Activated CD8-positive, alpha-beta T cell treated with anti-CD3 and anti-CD28 coated beads for 36 hours (primary cell): ENCODE measurements at regions not wholly inside any gene's neighbourhood (a gene's known extent, or its start where the extent isn't known, plus 50 kb on each side); places are given as distances from the start of the nearest gene placed in this dataset.

Experiments used
- ATAC-seq: fragments of 200-7000 bp; cut with Tn5 transposase; one replicate; pipeline ENCODE4 v1.10.0; 2021; ENCODE audit warnings: mild to moderate bottlenecking, moderate library complexity
- CTCF ChIA-PET: fragments of 350-600 bp; sonication (Branson Sonifier 250); formaldehyde crosslinking; loops from one replicate; lab custom pipeline; 2021; ENCODE audit warnings: antibody characterized with exemption; lab: Charles Lee
- POLR2A ChIA-PET: fragments of 350-600 bp; sonication (Branson Sonifier 250); formaldehyde crosslinking; loops from one replicate; lab custom pipeline; 2021; ENCODE audit warnings: antibody characterized with exemption; lab: Charles Lee
- DNase-seq: peaks from one replicate; pipeline ENCODE4 v3.0.0-alpha.2; 2020
- H3K27ac Mint-ChIP-seq: one replicate; pipeline ENCODE4 v1.8.0; 2021; ENCODE audit warnings: mild to moderate bottlenecking, mixed read lengths
- H3K27me3 Mint-ChIP-seq: one replicate; pipeline ENCODE4 v1.8.0; 2021; ENCODE audit warnings: mixed read lengths
- H3K36me3 Mint-ChIP-seq: one replicate; pipeline ENCODE4 v1.8.0; 2021; ENCODE audit warnings: low read depth, mixed read lengths
- H3K4me1 Mint-ChIP-seq: one replicate; pipeline ENCODE4 v1.8.0; 2021; ENCODE audit warnings: low read depth, mixed read lengths
- H3K4me3 Mint-ChIP-seq: one replicate; pipeline ENCODE4 v1.8.0; 2021; ENCODE audit warnings: mild to moderate bottlenecking, moderate library complexity, mixed read lengths
- H3K9me3 Mint-ChIP-seq: one replicate; pipeline ENCODE4 v1.8.0; 2021; ENCODE audit warnings: mixed read lengths
- intact Hi-C: fragments of 100-400 bp; cut with micrococcal nuclease; formaldehyde crosslinking; loops from one replicate; pipeline ENCODE4 v1.10.0; 2022
- TF ChIP-seq, protein P1 (sequence below): fragments of 200-600 bp; IDR thresholded peaks from one replicate; pipeline ENCODE4 v1.8.0; 2022; ENCODE audit warnings: antibody characterized with exemption, mild to moderate bottlenecking

DNA sequence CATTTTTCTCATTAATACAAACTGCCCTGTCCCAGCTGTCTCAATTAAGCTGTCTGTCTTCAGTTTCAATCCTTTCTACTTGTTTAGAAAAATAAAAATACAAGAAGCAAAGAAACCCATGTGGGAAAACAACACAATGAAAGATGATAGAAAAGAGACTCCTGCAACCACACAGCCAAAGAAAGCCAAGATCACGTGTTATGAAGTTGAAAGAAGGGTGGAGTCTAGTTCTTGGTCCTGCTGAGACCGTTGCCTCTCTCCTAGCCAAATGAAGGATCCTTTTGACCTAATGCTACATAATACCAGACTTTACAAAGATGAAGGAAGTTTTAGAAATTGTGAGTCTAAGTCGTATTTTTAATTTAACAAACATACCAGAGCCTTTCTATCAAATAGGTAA is 218.8 kb upstream of the RRP15 start:
- Mint-ChIP-seq H3K36me3 (no peaks in the 10 kb centered on the region), H3K4me1 (no peaks in the 10 kb centered on the region), H3K4me3 (no peak overlapping the region), H3K27ac (no peak overlapping the region), H3K9me3 (no peaks in the 10 kb centered on the region), H3K27me3 (no peaks in the 10 kb centered on the region)
- intact Hi-C loops: no loop called here
- CTCF ChIA-PET: no interaction called here
- TF ChIP-seq, protein P1, sequence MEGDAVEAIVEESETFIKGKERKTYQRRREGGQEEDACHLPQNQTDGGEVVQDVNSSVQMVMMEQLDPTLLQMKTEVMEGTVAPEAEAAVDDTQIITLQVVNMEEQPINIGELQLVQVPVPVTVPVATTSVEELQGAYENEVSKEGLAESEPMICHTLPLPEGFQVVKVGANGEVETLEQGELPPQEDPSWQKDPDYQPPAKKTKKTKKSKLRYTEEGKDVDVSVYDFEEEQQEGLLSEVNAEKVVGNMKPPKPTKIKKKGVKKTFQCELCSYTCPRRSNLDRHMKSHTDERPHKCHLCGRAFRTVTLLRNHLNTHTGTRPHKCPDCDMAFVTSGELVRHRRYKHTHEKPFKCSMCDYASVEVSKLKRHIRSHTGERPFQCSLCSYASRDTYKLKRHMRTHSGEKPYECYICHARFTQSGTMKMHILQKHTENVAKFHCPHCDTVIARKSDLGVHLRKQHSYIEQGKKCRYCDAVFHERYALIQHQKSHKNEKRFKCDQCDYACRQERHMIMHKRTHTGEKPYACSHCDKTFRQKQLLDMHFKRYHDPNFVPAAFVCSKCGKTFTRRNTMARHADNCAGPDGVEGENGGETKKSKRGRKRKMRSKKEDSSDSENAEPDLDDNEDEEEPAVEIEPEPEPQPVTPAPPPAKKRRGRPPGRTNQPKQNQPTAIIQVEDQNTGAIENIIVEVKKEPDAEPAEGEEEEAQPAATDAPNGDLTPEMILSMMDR: no peak
- no peak for ATAC-seq
- POLR2A ChIA-PET: no interaction called here
- no peak for DNase-seq

DNA sequence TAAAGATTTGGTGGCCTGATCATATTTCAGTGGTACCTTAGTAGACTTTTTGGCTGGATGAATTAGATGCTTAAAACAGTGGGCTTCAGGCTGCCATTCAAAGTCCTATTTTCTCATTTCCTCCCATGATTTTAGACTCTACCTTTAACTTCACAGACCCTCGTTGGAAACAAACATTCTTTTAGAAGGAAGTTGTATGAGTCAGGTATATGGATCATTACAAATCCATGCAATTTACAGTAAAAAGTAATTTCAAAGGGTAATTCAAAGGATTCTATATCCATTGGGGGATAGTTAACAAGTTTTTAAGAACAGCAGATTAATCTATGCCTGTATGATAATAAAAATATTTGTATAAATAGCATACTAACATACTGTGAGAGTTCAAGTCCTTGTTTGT is 216.9 kb upstream of the RRP15 start:
- DNase-seq: no peak
- Mint-ChIP-seq H3K36me3 (no peaks in the 10 kb centered on the region), H3K27ac (no peak overlapping the region), H3K4me1 (no peaks in the 10 kb centered on the region), H3K9me3 (no peaks in the 10 kb centered on the region), H3K4me3 (no peak overlapping the region), H3K27me3 (no peaks in the 10 kb centered on the region)
- ATAC-seq: no peak
- TF ChIP-seq, protein P1: no peak
- intact Hi-C loops: no loop called here
- ChIA-PET POLR2A (no interaction called here), CTCF (no interaction called here)

- intact Hi-C loops: no loop called here
- ATAC-seq: no peak
- POLR2A ChIA-PET: no interaction called here
- Mint-ChIP-seq H3K27ac (no peak overlapping the region), H3K9me3 (no peaks in the 10 kb centered on the region), H3K27me3 (no peaks in the 10 kb centered on the region), H3K4me1 (no peaks in the 10 kb centered on the region), H3K4me3 (no peak overlapping the region), H3K36me3 (no peaks in the 10 kb centered on the region)
- TF ChIP-seq, protein P1: no peak
- CTCF ChIA-PET: no interaction called here
- DNase-seq: no peak
Measured at GRCh38 chr1:218069180-218069579, 215.9 kb upstream of the RRP15 start.

GRCh38 chr1:218073062-218073461 is 212.0 kb upstream of the RRP15 start:
- TF ChIP-seq, protein P1: no peak
- H3K27ac Mint-ChIP-seq: no peak overlapping the region
- ATAC-seq (no peak), DNase-seq (no peak)
- no peaks in the 10 kb centered on the region for H3K36me3 Mint-ChIP-seq
- CTCF ChIA-PET: no interaction called here
- POLR2A ChIA-PET: no interaction called here
- H3K4me1 Mint-ChIP-seq: no peaks in the 10 kb centered on the region
- no peak overlapping the region for H3K4me3 Mint-ChIP-seq
- H3K9me3 Mint-ChIP-seq: no peaks in the 10 kb centered on the region
- H3K27me3 Mint-ChIP-seq: no peaks in the 10 kb centered on the region
- intact Hi-C loops: no loop called here

- TF ChIP-seq, protein P1: no peak
- no peaks in the 10 kb centered on the region for H3K4me1 Mint-ChIP-seq
- no peaks in the 10 kb centered on the region for H3K27me3 Mint-ChIP-seq
- ChIA-PET POLR2A (interaction anchor here (0.5 to 0.8 kb wide), 2 partner anchors 17 to 23 kb away, joined by 3 read pairs; no protein-coding TSS in a partner anchor), CTCF (no interaction called here)
- H3K9me3 Mint-ChIP-seq: no peaks in the 10 kb centered on the region
- intact Hi-C loops: no loop called here
- ATAC-seq (no peak), DNase-seq (no peak)
- H3K36me3 Mint-ChIP-seq: no peaks in the 10 kb centered on the region
- H3K27ac Mint-ChIP-seq: no peak overlapping the region
- H3K4me3 Mint-ChIP-seq: no peak overlapping the region
Measured at GRCh38 chr1:218078916-218079315, 206.2 kb upstream of the RRP15 start.
